ENCODE measurements at regions not wholly inside any gene's neighbourhood (a gene's known extent, or its start where the extent isn't known, plus 50 kb on each side); places are given as distances from the start of the nearest gene placed in this dataset.

DNA sequence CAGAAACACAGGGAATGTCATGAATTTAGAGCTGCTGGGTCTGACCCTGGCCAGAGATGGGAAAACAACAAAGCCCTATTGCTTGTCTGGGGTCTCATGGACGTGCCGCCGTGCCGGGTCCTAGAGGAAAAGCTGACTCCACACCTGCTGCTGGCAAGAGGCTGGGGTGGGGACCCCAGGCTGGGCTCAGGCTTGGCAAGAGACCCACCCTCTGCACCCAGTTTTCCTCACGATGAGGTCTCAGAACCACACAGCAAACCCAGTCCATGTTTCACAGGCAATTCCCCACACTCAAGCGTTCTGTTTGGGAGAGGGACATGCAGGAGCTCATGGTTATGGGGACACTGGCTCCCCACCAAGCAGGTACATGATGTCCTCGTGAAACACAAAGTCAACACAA is 367.3 kb upstream of the SALL3 start:
- TF ChIP-seq POLR2A (IDR thresholded peaks at IDR 0.05), result no peak
- TF ChIP-seq, protein P1, sequence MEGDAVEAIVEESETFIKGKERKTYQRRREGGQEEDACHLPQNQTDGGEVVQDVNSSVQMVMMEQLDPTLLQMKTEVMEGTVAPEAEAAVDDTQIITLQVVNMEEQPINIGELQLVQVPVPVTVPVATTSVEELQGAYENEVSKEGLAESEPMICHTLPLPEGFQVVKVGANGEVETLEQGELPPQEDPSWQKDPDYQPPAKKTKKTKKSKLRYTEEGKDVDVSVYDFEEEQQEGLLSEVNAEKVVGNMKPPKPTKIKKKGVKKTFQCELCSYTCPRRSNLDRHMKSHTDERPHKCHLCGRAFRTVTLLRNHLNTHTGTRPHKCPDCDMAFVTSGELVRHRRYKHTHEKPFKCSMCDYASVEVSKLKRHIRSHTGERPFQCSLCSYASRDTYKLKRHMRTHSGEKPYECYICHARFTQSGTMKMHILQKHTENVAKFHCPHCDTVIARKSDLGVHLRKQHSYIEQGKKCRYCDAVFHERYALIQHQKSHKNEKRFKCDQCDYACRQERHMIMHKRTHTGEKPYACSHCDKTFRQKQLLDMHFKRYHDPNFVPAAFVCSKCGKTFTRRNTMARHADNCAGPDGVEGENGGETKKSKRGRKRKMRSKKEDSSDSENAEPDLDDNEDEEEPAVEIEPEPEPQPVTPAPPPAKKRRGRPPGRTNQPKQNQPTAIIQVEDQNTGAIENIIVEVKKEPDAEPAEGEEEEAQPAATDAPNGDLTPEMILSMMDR (IDR thresholded peaks at IDR 0.05), result no peak
